IPS-18c (cell line): ENCODE measurements at regions not wholly inside any gene's neighbourhood (a gene's known extent, or its start where the extent isn't known, plus 50 kb on each side); places are given as distances from the start of the nearest gene placed in this dataset.

Experiments used
- H3K4me3 ChIP-seq: 2 replicates; pipeline ENCODE4 v1.7.0; 2013; ENCODE audit warnings: low read depth, mild to moderate bottlenecking, low read length, moderate library complexity; ENCODE audit not compliant: insufficient read depth
- H3K9me3 ChIP-seq: one replicate; pipeline ENCODE4 v1.6.1; 2013; ENCODE audit warnings: mild to moderate bottlenecking, low read length, moderate library complexity; ENCODE audit not compliant: control insufficient read depth, insufficient read depth

DNA sequence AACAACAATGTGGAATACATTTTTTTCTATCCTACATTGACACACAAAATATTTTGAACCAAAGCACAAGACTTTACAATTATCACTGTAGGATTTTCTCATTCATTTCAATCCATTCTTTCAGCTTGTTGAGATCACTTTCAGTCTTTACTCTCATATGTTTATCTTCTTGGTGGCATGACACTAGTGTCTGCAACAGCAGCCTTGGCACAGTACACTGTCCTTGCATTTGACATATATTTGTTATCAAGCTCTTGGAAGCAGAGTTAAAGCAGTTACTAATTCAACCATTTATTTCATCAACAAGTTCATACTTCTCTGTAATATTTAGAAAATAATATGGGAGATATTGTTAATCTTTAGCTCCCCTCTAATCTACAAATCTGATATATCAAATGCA lies 922.4 kb upstream of the ADGRL2 start:
- Histone ChIP-seq H3K4me3 (no peak overlapping the region), H3K9me3 (no peaks in the 10 kb centered on the region)

DNA sequence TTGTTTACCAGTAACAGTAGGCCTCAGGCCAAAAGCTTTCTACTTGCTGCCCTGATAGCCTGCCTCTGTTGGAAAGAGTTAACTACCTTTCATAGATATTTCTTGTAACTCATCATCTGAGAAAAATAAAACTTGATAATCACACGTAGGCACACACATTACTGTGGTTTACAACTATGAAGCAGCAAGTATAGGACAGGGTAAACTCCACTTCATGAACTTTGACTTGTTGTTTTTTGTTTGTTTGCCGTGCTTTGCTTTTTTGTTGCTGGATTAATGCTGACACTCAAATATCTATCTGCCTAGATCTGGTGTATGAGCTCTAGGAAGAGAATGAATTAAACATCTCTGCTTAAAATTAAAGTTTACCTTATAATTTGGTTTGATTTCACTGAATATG lies 924.7 kb upstream of the ADGRL2 start:
- Histone ChIP-seq H3K9me3 (no peaks in the 10 kb centered on the region), H3K4me3 (no peak overlapping the region)

DNA sequence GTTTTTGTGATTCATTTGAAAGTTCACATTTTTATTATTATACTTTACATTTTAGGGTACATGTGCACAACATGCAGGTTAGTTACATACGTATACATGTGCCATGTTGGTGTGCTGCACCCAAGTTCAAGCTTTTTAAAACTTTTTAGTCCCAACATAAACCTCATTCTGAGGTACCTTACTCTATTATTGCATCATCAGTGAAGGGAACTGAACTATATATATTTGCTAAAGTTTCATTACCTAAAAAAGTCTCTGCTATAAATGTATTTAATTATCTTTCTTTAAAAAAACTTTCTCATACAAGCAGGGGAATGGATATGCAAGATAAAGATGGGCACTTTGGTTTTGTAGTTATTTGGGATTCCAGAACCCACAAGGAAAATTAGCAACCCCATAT lies 931.4 kb upstream of the ADGRL2 start:
- H3K9me3 ChIP-seq: no peaks in the 10 kb centered on the region
- no peak overlapping the region for H3K4me3 ChIP-seq

DNA sequence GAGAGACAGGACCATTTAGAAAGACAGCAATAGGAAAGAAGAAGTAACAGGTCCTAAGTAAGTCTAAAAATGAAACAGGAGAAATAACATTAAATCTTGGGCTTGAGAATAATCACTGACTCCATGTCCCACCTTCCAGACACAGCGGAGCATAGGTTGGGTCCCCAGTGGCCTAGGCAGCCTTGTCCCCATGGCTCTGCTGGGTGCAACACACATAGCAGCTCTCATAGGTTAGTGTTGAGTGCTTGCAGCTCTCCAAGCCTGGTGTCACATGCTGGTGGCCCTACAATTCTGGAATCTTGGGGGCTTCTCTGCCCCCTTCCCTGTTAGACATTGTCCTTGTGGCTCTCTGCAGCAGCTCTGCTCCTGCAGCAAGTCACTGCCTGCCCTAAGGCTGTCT lies 952.8 kb upstream of the ADGRL2 start:
- H3K9me3 ChIP-seq: no peaks in the 10 kb centered on the region
- H3K4me3 ChIP-seq: no peak overlapping the region

DNA sequence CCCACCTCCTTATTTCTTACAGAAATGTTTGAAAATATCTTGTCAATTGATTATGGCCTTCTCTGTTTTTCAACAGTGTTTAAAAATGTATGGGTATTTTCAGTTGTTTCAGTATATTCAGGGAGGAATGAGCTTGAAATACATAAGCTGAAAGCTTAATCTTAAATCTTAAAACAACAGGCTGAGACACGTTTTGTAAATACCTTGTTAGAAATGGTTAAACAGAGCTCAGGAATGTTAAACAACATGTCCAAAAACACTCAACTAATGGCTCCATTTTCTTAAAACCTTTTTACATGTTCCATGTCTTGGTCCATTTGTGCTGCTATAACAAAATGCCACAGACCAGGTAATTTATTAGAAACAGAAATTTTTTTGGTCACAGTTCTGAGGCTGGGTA lies 953.8 kb upstream of the ADGRL2 start:
- no peaks in the 10 kb centered on the region for H3K9me3 ChIP-seq
- H3K4me3 ChIP-seq: no peak overlapping the region

DNA sequence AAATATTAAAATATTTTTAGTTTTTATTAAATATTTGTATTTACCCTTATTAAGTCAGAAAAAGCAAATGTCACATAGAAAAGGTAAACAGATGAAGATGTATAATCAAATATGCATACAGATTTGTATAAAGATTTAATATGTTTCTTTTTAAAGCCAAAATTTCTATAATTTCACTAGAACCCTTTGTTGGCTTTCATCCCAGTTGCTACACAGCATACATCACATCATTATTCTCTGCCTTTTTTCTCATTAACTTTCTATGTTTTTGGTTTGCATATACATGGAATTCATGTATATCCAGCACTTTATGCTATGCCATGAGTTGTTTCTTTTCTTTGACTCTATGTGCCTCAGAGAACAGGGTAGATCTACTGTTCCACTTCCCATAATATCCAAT lies 957.9 kb upstream of the ADGRL2 start:
- H3K4me3 ChIP-seq: no peak overlapping the region
- no peaks in the 10 kb centered on the region for H3K9me3 ChIP-seq

DNA sequence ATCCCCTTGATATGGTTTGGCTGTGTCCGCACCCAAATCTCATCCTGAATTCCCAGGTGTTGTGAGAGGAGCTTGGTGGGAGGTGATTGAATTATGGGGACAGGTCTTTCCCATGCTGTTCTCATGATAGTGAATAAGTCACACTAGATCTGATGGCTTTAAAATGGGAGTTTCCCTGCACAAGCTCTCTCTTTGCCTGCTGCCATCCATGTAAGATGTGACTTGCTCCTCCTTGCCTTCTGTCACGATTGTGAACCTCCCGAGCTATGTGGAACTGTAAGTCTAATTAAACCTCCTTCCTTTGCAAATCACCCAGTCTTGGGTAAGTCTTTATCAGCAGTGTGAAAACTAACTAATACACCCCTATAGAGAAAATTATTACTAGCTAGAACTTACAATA lies 959.5 kb upstream of the ADGRL2 start:
- no peak overlapping the region for H3K4me3 ChIP-seq
- H3K9me3 ChIP-seq: no peaks in the 10 kb centered on the region

DNA sequence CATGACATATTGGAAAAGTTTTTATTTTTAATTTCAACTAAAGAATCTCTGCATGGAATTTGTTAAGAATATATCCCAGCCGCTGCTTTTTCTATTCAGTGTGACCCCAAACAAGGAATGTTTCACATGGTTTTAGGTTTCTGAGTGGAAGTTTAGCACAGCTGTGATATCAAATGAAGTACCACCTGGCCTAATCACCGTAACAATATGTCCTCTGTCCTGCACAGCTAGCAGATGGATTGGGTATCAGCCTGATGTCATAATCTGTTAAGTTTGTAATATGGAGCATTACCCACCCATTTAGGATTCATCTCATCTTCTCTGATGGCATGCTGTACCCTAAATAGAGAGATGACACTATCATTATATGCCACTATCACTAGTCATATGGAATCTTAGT lies 963.7 kb upstream of the ADGRL2 start:
- Histone ChIP-seq H3K9me3 (no peaks in the 10 kb centered on the region), H3K4me3 (no peak overlapping the region)

DNA sequence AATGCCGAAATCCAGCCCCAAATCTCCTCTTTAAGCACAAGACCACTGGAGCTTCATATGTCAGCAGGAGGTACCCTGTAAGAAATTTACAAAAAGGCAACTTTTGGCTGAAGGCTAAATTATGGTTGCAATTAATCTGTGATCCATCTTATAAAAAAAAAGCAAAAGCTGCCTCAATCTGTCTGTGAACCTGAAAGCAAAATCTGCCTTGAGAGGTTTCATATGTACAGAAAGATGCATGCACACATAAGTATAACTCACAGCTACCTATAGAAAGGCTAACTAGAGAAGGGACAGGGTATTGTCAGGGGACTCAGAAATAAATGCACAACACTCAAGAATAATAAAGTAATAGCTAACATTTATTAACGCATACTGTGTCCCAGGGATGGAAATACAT lies 964.2 kb upstream of the ADGRL2 start:
- Histone ChIP-seq H3K4me3 (no peak overlapping the region), H3K9me3 (no peaks in the 10 kb centered on the region)

DNA sequence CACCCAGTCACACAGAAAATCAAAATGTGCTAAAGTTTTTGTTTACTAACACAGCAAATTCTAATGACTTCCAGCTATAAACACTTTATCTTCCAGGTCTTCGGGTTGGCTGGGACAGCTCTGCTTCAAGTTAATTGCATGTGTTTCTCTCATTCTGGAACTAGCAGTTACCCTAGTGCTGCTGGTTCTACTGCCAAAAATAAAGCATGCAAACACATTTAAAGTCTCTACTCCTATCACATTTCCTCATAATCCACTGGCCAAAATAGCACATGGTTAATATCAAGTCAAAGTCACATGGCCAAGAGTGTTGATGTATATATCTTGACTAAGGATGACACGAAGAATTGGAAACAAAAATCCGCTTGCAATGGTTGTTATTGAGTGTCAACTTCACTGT lies 973.1 kb upstream of the ADGRL2 start:
- no peaks in the 10 kb centered on the region for H3K9me3 ChIP-seq
- H3K4me3 ChIP-seq: no peak overlapping the region

DNA sequence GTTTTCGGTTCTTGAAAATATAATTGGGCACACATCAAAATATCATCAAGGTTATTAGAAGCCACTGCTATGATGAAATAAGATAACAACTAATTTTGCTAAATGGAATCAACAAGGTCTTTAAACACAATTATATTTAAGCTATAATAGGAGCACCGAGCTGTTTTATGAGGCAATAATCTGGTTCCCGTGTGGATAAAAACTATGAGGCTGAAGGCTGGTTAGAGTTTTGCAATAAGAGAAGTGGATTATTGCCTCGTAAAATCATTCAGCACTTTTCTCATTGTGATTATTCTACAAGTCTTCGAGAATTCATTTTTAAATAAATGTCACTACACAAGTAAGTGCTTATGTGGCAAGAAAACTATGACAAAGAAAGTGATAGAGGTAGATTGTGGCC lies 975.7 kb upstream of the ADGRL2 start:
- H3K4me3 ChIP-seq: no peak overlapping the region

DNA sequence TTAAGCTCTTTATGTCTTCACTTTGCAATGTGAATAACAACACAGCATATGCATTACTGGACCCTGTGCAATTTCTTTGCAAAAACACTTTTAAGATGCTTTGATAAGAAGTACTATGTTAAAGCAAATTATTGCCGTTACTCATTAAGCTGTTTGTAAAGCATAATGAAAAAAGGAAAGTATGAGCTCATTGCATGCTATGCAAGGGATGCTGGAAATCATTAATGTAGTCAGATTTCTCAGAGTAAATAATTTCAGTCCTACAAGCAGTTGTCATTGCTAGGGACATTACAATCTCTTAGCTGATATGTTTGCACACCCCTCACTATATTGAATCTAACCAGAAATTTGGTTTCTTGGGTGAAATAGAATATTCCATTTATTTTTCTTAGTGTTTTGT lies 982.5 kb upstream of the ADGRL2 start:
- H3K4me3 ChIP-seq: no peak overlapping the region
- H3K9me3 ChIP-seq: no peaks in the 10 kb centered on the region

More for the DNA sequence above, 975.7 kb upstream of the ADGRL2 start:
- no peaks in the 10 kb centered on the region for H3K9me3 ChIP-seq

DNA sequence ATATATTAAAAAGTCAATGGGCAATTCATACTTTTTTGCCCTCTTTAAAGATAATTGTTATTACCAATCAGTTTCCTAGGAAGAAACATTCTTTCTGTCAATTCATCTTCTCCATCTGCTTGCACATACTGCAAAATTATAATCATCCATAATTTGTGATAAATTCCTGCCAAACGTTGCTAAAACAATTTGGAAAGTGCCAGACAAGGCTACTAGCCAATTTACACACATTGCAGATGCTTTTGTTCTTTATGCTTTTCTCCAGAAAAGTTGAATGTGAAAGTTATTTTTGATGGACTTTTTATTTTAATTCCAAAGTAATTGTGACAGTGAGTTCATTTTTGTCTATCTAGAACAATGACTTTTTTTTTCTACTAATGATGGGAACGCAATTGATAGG lies 992.8 kb upstream of the ADGRL2 start:
- Histone ChIP-seq H3K9me3 (no peaks in the 10 kb centered on the region), H3K4me3 (no peak overlapping the region)

DNA sequence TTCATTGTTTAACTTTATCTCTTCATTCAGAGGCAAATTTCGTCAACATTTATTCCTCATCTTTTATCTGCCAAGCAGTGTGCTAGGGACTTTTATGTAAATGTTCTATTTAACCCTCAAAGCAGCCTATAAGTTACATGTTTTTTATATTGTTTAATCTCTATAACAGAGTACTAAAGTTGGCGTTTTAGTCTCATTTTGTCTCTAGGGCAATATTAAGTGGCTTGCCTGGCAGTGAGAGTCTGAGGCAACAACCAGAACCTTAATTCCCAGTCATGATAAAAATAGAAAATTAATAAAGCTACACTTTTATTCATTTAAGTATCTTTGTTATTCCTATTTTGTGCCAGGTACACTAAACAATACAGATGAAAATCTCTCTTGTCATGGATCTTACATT lies 994.3 kb upstream of the ADGRL2 start:
- Histone ChIP-seq H3K4me3 (no peak overlapping the region), H3K9me3 (no peaks in the 10 kb centered on the region)

DNA sequence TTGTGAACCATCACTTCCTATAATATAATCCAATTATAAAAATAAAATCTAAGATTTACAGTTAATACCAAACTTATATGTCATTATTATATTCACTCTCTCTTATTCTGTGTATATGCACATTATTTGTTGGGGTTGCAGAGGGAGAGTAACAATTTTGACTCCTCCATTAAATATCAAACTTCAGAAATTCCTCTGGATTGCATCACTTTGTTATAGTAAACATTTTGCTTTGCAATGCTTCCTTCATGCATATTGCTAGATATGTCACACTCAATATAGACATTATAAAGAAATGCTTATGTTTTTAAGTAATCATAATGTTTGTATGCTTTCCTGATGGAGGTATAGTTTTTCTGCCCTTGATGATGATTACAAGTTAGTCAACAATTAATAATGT lies 999.0 kb upstream of the ADGRL2 start:
- no peaks in the 10 kb centered on the region for H3K9me3 ChIP-seq
- no peak overlapping the region for H3K4me3 ChIP-seq

DNA sequence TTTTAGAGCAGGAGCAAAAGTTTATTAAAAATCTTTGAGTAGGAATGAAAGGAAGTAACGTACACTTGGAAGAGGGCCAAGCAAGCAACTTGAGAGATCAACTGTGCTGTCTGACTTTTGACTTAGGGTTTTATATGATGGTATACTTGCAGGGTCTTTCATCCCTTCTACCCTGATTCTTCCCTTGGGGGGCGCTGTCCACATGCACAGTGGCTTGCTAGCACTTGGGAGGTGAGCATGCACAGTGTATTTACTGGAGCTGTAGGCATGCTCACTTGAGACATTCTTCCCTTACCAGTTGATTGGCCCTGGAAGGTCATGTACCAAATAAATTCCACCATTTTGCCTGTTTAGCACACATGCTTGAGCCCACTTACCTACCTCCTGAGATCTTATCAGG lies 1001.3 kb upstream of the ADGRL2 start:
- H3K4me3 ChIP-seq: no peak overlapping the region
- H3K9me3 ChIP-seq: no peaks in the 10 kb centered on the region

DNA sequence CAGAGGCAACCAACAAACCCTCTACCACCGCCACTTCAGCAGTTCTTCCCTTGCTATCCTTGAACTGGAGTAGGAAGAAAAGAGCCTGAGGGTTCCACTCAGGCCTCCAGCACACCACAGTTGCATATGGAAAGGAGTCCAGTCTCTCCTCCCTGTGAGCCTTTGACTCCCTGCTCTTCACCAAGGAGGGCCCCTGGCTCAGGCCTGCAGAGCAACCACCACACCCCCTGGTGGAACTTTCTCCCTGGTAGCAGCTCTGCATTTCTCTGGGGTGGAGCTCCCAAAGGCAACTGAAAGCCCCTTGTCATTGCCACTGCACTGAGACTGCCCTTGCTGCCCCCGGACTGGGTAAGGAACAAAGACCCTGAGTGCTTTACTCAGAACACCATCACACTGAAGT lies 1021.5 kb upstream of the ADGRL2 start:
- H3K4me3 ChIP-seq: no peak overlapping the region
- no peaks in the 10 kb centered on the region for H3K9me3 ChIP-seq

DNA sequence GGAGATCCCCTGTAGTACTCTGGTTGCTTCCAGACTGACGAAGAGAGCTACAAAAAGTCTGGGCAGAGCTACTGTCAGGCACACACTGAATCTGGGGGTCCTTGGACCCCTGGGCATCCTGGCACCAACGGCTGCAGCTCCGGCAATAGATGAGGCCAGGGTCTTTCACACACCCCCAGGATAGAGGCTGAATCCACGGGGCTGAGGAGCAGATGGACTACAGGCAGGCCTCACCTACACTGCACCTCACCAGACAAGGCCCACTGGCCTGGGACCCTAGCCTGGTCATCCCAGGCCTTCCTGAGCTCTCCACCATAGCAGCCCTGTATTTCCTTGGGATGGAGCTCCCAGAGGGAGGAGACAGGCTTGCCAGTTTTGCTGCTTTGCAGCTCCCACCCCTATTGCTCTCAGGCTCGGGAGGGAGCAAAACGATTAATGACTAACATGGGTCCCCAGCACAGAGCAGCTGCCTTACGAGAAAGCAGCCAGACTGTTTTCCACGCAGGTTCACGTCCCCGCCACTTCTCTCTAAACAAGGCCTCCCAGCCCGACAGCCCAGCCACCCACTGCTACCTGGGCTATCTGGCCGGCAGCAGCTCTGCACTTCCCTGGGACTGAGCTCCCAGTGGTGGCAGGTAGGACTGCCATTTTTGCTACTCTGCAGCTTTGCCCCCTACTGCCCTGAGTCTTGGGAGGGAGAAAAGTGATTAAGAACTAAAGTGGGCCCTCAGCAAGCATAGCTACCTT lies 1022.5 kb upstream of the ADGRL2 start:
- Histone ChIP-seq H3K9me3 (no peaks in the 10 kb centered on the region), H3K4me3 (no peak overlapping the region)

DNA sequence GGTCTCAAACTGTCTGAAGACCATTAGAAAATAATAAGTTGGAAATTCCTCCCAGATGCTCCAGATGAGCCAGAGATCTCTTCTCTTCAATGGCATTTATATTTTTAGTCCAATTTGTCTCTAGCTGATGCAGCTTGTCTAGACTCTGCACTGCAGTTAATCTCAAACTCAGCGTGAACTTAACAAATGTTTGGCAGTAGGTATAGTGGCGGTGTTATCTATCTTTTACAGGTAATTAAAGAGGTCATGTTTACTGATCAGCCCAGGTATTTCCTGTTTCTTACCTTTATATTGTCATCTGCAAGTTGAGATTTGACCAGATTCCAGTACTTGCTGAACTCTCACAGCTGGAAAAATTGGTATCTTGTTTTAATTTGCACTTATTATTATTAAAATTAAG lies 1024.5 kb upstream of the ADGRL2 start:
- Histone ChIP-seq H3K4me3 (no peak overlapping the region), H3K9me3 (no peaks in the 10 kb centered on the region)
